ENCODE measurements at regions not wholly inside any gene's neighbourhood (a gene's known extent, or its start where the extent isn't known, plus 50 kb on each side); places are given as distances from the start of the nearest gene placed in this dataset.

DNA sequence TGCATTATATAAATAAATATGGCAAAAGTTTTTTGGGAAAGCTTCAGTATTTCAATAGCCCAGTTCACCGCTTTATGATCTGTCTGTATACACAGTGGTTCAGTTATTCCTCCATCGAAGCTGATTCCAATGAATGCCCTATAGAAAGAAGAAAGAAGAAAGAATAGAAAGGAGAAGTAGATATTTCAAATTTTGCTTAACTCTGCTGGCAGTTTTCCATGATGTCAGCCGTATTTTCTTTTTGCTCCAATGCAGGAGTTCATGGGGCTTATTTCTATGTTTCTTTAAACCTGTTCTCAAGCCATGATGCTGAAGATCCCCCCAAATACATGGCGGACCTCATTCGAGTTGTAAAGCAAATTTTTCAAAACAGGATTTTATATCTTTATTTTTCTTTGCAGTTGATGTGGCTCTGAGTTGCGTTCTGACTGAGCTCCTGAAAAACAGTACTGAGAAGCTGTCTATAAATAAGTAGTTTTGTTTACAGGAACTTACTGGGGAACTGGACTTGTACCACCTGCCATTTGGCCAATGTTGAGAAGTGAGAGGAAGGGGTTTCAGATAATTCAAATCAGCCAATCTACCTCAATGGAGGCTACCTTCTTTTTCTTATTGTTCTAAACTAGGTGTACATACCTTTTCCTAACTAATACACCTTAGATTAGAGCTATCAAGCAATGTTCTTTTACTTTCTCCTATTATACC, 418.5 kb upstream of the MEF2C start:
- TF ChIP-seq POLR2AphosphoS5 (IDR thresholded peaks at IDR 0.05; ENCODE audit: low read depth, low read length) (no peak), TCF7L2 (IDR thresholded peaks at IDR 0.05; ENCODE audit: low read depth, low read length) (no peak)
- TF ChIP-seq, protein P1, sequence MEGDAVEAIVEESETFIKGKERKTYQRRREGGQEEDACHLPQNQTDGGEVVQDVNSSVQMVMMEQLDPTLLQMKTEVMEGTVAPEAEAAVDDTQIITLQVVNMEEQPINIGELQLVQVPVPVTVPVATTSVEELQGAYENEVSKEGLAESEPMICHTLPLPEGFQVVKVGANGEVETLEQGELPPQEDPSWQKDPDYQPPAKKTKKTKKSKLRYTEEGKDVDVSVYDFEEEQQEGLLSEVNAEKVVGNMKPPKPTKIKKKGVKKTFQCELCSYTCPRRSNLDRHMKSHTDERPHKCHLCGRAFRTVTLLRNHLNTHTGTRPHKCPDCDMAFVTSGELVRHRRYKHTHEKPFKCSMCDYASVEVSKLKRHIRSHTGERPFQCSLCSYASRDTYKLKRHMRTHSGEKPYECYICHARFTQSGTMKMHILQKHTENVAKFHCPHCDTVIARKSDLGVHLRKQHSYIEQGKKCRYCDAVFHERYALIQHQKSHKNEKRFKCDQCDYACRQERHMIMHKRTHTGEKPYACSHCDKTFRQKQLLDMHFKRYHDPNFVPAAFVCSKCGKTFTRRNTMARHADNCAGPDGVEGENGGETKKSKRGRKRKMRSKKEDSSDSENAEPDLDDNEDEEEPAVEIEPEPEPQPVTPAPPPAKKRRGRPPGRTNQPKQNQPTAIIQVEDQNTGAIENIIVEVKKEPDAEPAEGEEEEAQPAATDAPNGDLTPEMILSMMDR (IDR thresholded peaks at IDR 0.05) = no peak
